Astrocyte of the cerebellum (primary cell): ENCODE measurements at regions not wholly inside any gene's neighbourhood (a gene's known extent, or its start where the extent isn't known, plus 50 kb on each side); places are given as distances from the start of the nearest gene placed in this dataset.

Experiments used
- DNase-seq: peaks from one replicate; pipeline ENCODE4 v3.0.0-alpha.2; 2011; ENCODE audit warnings: low read depth
- H3K4me3 ChIP-seq: 2 replicates; pipeline ENCODE4 v1.5.1; 2011; ENCODE audit warnings: mild to moderate bottlenecking, low read depth, low read length, moderate library complexity
- CTCF ChIP-seq: IDR thresholded peaks from 2 replicates; pipeline ENCODE4 v1.5.1; 2012; ENCODE audit warnings: low read length, low read depth, moderate library complexity, mild to moderate bottlenecking; ENCODE audit errors: missing control alignments
- in situ Hi-C: cut with HindIII; loops from 2 replicates; pipeline ENCODE4 v1.10.0; 2017; ENCODE audit warnings: low sequenced_read_pairs

GRCh38 chr15:70329179-70329578 is 231.5 kb upstream of the TLE3 start:
- DNase-seq, result no peak
- TF ChIP-seq CTCF, result no peak
- no peak overlapping the region for H3K4me3 ChIP-seq
- in situ Hi-C loops, result no loop called here

- no peak for DNase-seq
- in situ Hi-C loops, result no loop called here
- no peak overlapping the region for H3K4me3 ChIP-seq
- TF ChIP-seq CTCF, result no peak
Measured at GRCh38 chr15:70328679-70329115, 231.0 kb upstream of the TLE3 start.

DNA sequence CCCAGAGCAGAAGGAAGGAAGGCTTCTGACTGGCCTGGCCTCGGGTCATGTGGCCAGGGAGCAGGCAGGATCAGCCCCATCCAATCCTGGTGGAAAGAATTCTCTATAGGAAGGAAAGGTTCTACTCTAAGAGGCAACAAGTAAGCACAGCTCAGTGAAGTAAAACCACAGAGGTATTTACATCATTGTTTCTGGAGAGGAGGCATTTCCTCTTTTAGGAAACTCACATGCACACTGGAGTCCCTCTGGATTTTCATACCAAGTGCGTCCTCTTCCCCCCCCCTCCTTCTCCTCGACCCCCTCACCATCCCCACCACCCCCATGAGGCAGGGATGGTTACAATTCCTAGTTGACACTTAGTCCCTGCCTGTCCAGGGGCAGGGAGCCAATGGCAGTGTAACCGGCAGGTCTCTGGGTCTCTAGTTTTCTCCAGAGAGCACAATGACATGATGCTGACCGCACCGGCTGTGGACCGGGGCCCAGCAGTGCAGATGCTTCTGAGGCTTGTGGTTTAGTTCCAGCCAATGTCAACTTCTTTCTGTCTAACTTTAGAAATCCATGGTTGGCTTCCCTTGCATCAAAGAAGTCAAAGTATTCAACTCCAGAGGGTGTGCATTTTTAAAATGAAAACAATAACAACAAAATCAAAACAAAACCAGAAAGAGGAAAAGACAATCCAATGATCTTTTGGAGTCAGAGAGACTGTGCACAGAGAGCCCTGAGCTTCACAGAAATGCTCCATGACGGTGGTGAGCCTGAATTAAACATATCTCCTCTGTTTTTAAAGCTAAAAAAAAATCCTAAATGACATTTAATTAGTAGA is 230.3 kb upstream of the TLE3 start:
- DNase-seq, result peak; percentile 93

GRCh38 chr15:70327328-70327855 is 229.7 kb upstream of the TLE3 start:
- no peak overlapping the region for H3K4me3 ChIP-seq
- DNase-seq, result no peak
- no peak for TF ChIP-seq CTCF
- in situ Hi-C loops, result no loop called here

More for the DNA sequence above, 230.3 kb upstream of the TLE3 start:
- H3K4me3 ChIP-seq, result no peak overlapping the region
- no peak for TF ChIP-seq CTCF
- in situ Hi-C loops, result no loop called here

GRCh38 chr15:70324001-70324974 is 226.6 kb upstream of the TLE3 start:
- in situ Hi-C loops, result no loop called here
- TF ChIP-seq CTCF, result no peak
- H3K4me3 ChIP-seq, result no peak overlapping the region
- peak; percentile 75 for DNase-seq
